ENCODE measurements at regions not wholly inside any gene's neighbourhood (a gene's known extent, or its start where the extent isn't known, plus 50 kb on each side); places are given as distances from the start of the nearest gene placed in this dataset.
"Not testable (repeated sequence)": the region's sequence is repeated elsewhere in the genome, so short reads cannot be mapped to it uniquely, and the experiment has no call there.

- no peaks in the 10 kb centered on the region for H3K27me3 Mint-ChIP-seq
- no peaks in the 10 kb centered on the region for H3K9me3 Mint-ChIP-seq
- no peak overlapping the region for H3K4me3 Mint-ChIP-seq
- H3K27ac Mint-ChIP-seq = no peak overlapping the region
- DNase-seq = no peak
- CTCF ChIA-PET = no interaction called here
- POLR2A ChIA-PET = no interaction called here
- H3K36me3 Mint-ChIP-seq (ENCODE audit: low read depth) = no peaks in the 10 kb centered on the region
- no peaks in the 10 kb centered on the region for H3K4me1 Mint-ChIP-seq
Measured at GRCh38 chr20:52075400-52075799, 116.2 kb downstream of the ZFP64 start.

- CTCF ChIA-PET = no interaction called here
- Mint-ChIP-seq H3K9me3 (no peaks in the 10 kb centered on the region), H3K27ac (no peak overlapping the region), H3K4me3 (no peak overlapping the region), H3K27me3 (no peaks in the 10 kb centered on the region), H3K4me1 (no peaks in the 10 kb centered on the region), H3K36me3 (ENCODE audit: low read depth) (no peaks in the 10 kb centered on the region)
- POLR2A ChIA-PET = no interaction called here
- DNase-seq = no peak
Measured at GRCh38 chr20:52071136-52071535, 120.4 kb downstream of the ZFP64 start.

- H3K9me3 Mint-ChIP-seq = no peaks in the 10 kb centered on the region
- H3K36me3 Mint-ChIP-seq (ENCODE audit: low read depth) = no peaks in the 10 kb centered on the region
- H3K27me3 Mint-ChIP-seq = no peaks in the 10 kb centered on the region
- ChIA-PET POLR2A (no interaction called here), CTCF (no interaction called here)
- no peak overlapping the region for H3K27ac Mint-ChIP-seq
- no peak overlapping the region for H3K4me3 Mint-ChIP-seq
- no peak for DNase-seq
- no peaks in the 10 kb centered on the region for H3K4me1 Mint-ChIP-seq
Measured at GRCh38 chr20:52064931-52065330, 126.6 kb downstream of the ZFP64 start.

- CTCF ChIA-PET = no interaction called here
- H3K27me3 Mint-ChIP-seq = no peaks in the 10 kb centered on the region
Measured at GRCh38 chr20:52062452-52063209, 128.9 kb downstream of the ZFP64 start.

GRCh38 chr20:52060794-52061714 is 130.5 kb downstream of the ZFP64 start:
- CTCF ChIA-PET = no interaction called here
- DNase-seq = no peak
- Mint-ChIP-seq H3K9me3 (peaks cover 9% of the 10 kb centered on the region), H3K4me3 (no peak overlapping the region), H3K36me3 (ENCODE audit: low read depth) (no peaks in the 10 kb centered on the region), H3K4me1 (no peaks in the 10 kb centered on the region), H3K27me3 (no peaks in the 10 kb centered on the region), H3K27ac (no peak overlapping the region)
- POLR2A ChIA-PET = no interaction called here

More at GRCh38 chr20:52062452-52063209, 128.9 kb downstream of the ZFP64 start:
- H3K4me3 Mint-ChIP-seq = no peak overlapping the region
- H3K27ac Mint-ChIP-seq = no peak overlapping the region
- H3K9me3 Mint-ChIP-seq = no peaks in the 10 kb centered on the region
- POLR2A ChIA-PET = no interaction called here
- no peak for DNase-seq
- H3K36me3 Mint-ChIP-seq (ENCODE audit: low read depth) = no peaks in the 10 kb centered on the region
- no peaks in the 10 kb centered on the region for H3K4me1 Mint-ChIP-seq

GRCh38 chr20:52057133-52057532 is 134.4 kb downstream of the ZFP64 start:
- H3K4me1 Mint-ChIP-seq; CTCF ChIA-PET; H3K27ac Mint-ChIP-seq; H3K27me3 Mint-ChIP-seq; H3K36me3 Mint-ChIP-seq (ENCODE audit: low read depth); DNase-seq; H3K4me3 Mint-ChIP-seq; POLR2A ChIA-PET: not testable (repeated sequence)
- peaks cover 12% of the 10 kb centered on the region for H3K9me3 Mint-ChIP-seq

GRCh38 chr20:52056203-52057062 is 135.1 kb downstream of the ZFP64 start:
- H3K36me3 Mint-ChIP-seq (ENCODE audit: low read depth) = no peaks in the 10 kb centered on the region
- ChIA-PET CTCF (no interaction called here), POLR2A (no interaction called here)
- H3K4me1 Mint-ChIP-seq = peaks cover 2% of the 10 kb centered on the region
- no peak for DNase-seq
- H3K27me3 Mint-ChIP-seq = no peaks in the 10 kb centered on the region
- H3K4me3 Mint-ChIP-seq = no peak overlapping the region
- peaks cover 12% of the 10 kb centered on the region for H3K9me3 Mint-ChIP-seq
- no peak overlapping the region for H3K27ac Mint-ChIP-seq

GRCh38 chr20:52054123-52054522 is 137.5 kb downstream of the ZFP64 start:
- peak; percentile 37 for DNase-seq
- H3K4me1 Mint-ChIP-seq = peaks cover 2% of the 10 kb centered on the region
- peaks cover 12% of the 10 kb centered on the region for H3K9me3 Mint-ChIP-seq
- H3K36me3 Mint-ChIP-seq (ENCODE audit: low read depth) = no peaks in the 10 kb centered on the region
- ChIA-PET CTCF (no interaction called here), POLR2A (no interaction called here)
- no peak overlapping the region for H3K4me3 Mint-ChIP-seq
- no peak overlapping the region for H3K27ac Mint-ChIP-seq
- H3K27me3 Mint-ChIP-seq = no peaks in the 10 kb centered on the region

GRCh38 chr20:52049001-52049731 is 142.4 kb downstream of the ZFP64 start:
- Mint-ChIP-seq H3K27me3 (peaks cover 12% of the 10 kb centered on the region), H3K36me3 (ENCODE audit: low read depth) (no peaks in the 10 kb centered on the region), H3K4me3 (no peak overlapping the region), H3K27ac (no peak overlapping the region), H3K9me3 (no peaks in the 10 kb centered on the region), H3K4me1 (peaks cover 18% of the 10 kb centered on the region)
- DNase-seq = no peak
- ChIA-PET CTCF (interaction anchor here (0.6 kb wide), 1 partner anchor 1068 kb away, joined by 3 read pairs; no protein-coding TSS in a partner anchor), POLR2A (no interaction called here)

- Mint-ChIP-seq H3K4me1 (peaks cover 17% of the 10 kb centered on the region), H3K27ac (no peak overlapping the region), H3K9me3 (no peaks in the 10 kb centered on the region), H3K36me3 (ENCODE audit: low read depth) (no peaks in the 10 kb centered on the region), H3K4me3 (no peak overlapping the region), H3K27me3 (peaks cover 12% of the 10 kb centered on the region)
- peak; percentile 34 for DNase-seq
- POLR2A ChIA-PET = no interaction called here
- CTCF ChIA-PET = interaction anchor here (0.7 to 0.8 kb wide), 2 partner anchors 24 to 456 kb away, joined by 3 read pairs; no protein-coding TSS in a partner anchor
Measured at GRCh38 chr20:52047811-52048764, 143.5 kb downstream of the ZFP64 start.

- DNase-seq = no peak
- Mint-ChIP-seq H3K9me3 (no peaks in the 10 kb centered on the region), H3K4me3 (no peak overlapping the region), H3K4me1 (no peaks in the 10 kb centered on the region), H3K27me3 (no peaks in the 10 kb centered on the region), H3K36me3 (ENCODE audit: low read depth) (no peaks in the 10 kb centered on the region), H3K27ac (no peak overlapping the region)
- ChIA-PET CTCF (no interaction called here), POLR2A (no interaction called here)
Measured at GRCh38 chr20:52041966-52042365, 149.6 kb downstream of the ZFP64 start.

- ChIA-PET POLR2A (no interaction called here), CTCF (no interaction called here)
- no peak overlapping the region for H3K27ac Mint-ChIP-seq
- no peaks in the 10 kb centered on the region for H3K9me3 Mint-ChIP-seq
- no peak for DNase-seq
- no peaks in the 10 kb centered on the region for H3K36me3 Mint-ChIP-seq (ENCODE audit: low read depth)
- no peaks in the 10 kb centered on the region for H3K4me1 Mint-ChIP-seq
- H3K27me3 Mint-ChIP-seq = no peaks in the 10 kb centered on the region
- H3K4me3 Mint-ChIP-seq = no peak overlapping the region
Measured at GRCh38 chr20:52039790-52040189, 151.8 kb downstream of the ZFP64 start.
